ENCODE measurements at regions not wholly inside any gene's neighbourhood (a gene's known extent, or its start where the extent isn't known, plus 50 kb on each side); places are given as distances from the start of the nearest gene placed in this dataset.

GRCh38 chr1:194214735-194215134 lies 1028.3 kb upstream of the B3GALT2 start:
- DNase-seq (ENCODE audit: low read depth, low spot score) (no peak), FAIRE-seq (no peak), ATAC-seq (no peak)
- ChIA-PET RAD21 (ENCODE audit: unreplicated experiment) (no interaction called here), POLR2A (no interaction called here), SMC1A (ENCODE audit: uncharacterized antibody, unreplicated experiment) (no interaction called here), CTCF (no interaction called here)
- 34% methylated on average over 3 of the region's 3 CpGs for WGBS (ENCODE audit: insufficient coverage, insufficient replicate concordance, low lambda C conversion rate, missing lambda C conversion rate)
- Histone ChIP-seq H3K9ac (ENCODE audit: control insufficient read depth, insufficient read depth, low read length) (no peak overlapping the region), H3K27ac (ENCODE audit: control insufficient read depth, insufficient read depth) (no peak overlapping the region), H3K4me1 (ENCODE audit: control insufficient read depth, insufficient read depth, low read length) (no peaks in the 10 kb centered on the region), H4K20me1 (ENCODE audit: control insufficient read depth, insufficient read depth) (no peaks in the 10 kb centered on the region), H3K27me3 (replicated peaks in 1 of 2; ENCODE audit: control insufficient read depth in 2 of 2, insufficient read depth in 2 of 2, low read length in 1 of 2) (no peaks in the 10 kb centered on the region), H3K4me2 (ENCODE audit: control insufficient read depth, insufficient read depth) (no peak overlapping the region), H3K79me2 (ENCODE audit: control insufficient read depth, insufficient read depth, low read length) (no peaks in the 10 kb centered on the region), H3K36me3 (ENCODE audit: control insufficient read depth in 2 of 2, insufficient read depth in 2 of 2, low read length in 1 of 2) (no peaks in the 10 kb centered on the region), H2AFZ (ENCODE audit: control insufficient read depth, low read depth, low read length) (no peak overlapping the region), H3K9me3 (replicated peaks; ENCODE audit: control insufficient read depth, insufficient read depth, low read length) (no peaks in the 10 kb centered on the region), H3K4me3 (no peak overlapping the region)
- intact Hi-C loops (cut with micrococcal nuclease; ENCODE audit: unreplicated experiment), result no loop called here
- no TSS peak for BruUV-seq (replicated peaks)
- in situ Hi-C loops (cut with MboI), result no loop called here
- TF ChIP-seq CBFB (IDR thresholded peaks at IDR 0.05; ENCODE audit: low read depth), result no peak
- TF ChIP-seq NR2C1 (IDR thresholded peaks at IDR 0.05), result no peak
- TF ChIP-seq BACH1 (IDR thresholded peaks at IDR 0.05; ENCODE audit: borderline replicate concordance), result no peak
- no peak for TF ChIP-seq TARDBP (IDR thresholded peaks at IDR 0.05; ENCODE audit: borderline replicate concordance)
- TF ChIP-seq NFIC (IDR thresholded peaks at IDR 0.05; ENCODE audit: low read depth, low read length), result no peak
- TF ChIP-seq ZBTB40 (IDR thresholded peaks at IDR 0.05; ENCODE audit: borderline replicate concordance), result no peak
